ENCODE measurements at regions not wholly inside any gene's neighbourhood (a gene's known extent, or its start where the extent isn't known, plus 50 kb on each side); places are given as distances from the start of the nearest gene placed in this dataset.

DNA sequence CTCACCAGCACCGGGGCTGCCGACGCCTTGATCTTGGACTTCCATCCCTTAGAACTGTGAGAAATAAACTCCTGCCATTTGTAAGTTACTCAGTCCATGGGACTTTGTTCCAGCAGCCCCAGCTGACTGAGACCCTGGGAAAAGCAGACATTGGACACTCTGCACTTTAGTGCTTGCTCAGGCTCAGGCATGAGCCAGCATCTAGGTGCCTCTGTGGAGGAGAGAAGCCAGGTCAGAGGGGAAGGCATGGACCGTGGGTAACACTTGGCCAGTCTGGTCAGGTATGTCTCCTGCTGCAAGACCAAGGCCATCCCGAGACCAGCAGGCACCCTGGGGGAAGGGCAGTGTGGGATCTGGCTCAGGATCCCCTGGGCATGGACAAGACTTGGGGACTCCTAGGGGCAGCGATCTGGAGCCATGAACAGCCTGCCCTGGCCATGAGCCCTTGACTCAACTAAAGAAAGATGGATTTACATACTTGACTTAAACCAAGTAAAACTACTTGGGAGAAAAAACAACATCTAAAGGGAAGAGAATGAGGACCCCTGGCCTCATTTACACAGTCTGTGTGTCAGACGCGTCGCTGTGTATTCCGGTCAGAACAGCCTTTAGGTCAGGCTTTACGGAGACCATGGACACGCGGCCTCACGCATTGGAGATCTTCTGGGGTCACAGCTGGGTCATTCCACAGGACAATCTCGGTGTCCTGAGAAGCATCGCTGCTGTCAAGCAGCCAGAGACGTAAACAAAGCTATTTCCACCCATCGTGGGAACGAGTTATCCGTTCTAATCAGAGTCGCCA is 497.1 kb downstream of the BRD1 start:
- no peak for DNase-seq

DNA sequence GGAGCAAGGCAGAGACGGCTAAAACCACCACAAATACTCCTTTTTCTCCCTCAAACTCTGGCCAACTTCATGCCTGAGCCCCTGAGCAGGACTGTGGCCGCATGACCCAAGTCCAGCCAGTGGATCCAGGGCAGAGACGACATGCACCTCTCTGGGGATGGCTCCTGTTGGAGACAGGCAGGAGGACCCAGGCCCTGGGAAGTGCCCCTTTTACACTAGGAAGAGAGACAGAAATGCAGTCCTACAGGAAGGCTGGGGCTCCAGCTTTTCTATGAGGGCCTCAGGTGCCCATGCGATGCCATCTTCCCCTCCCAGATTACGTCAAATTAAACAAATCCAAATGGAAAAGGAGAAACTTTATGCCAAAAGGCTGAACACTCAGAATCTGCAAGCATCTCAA is 498.0 kb downstream of the BRD1 start:
- no peak for DNase-seq

DNA sequence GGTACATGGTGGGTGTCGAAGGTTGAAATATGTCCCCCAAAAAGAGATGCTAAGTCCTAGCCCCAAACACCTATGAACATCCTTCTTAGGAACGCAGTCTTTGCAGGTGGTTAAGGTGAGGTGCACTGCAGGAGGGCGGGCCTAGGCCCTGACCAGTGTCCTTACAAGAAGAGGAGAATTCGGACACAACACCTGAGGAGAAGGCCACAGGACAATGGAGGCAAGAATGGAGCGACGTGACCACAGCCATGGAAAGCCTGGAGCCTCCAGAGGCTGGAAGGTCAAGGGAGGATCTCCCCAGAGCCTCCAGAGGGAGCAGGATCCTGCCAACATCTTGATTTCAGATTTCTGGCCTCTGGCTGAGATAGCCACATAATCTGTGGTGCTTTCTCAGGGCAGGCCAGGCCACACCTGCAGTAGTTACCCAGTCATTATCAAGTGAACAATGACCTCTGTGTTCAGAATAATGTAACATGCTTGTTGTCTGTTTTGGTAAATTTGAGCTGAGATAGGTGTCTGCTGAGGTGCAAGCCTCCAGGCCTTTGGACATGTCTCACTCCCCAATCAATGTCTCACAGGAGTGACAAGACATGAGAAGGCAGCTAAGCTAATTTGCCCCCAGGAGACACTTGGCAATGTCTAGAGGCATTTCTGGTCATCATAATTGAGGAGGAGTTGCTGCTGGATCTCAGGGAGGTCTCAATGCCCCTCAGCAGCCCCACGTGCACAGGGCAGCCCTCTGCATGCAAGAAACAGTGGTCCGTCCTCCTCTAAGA is 498.9 kb downstream of the BRD1 start:
- no peak for DNase-seq

DNA sequence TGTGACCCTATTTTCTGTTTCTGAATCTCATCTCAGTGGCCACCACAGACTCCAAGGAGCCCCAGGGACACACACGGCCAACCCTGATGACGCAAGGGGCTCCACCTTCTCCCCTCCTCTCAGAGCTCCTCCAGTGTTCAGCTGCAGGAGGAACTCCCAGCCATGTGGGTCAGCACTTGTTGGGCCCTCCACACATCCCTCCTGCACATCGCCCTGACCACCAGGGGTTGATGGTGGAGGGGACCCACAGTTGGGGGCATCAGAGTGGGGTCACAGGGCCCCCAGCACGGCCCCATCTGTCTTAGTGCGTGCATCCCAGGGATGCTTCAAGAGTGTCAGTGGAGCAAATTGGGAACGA is 499.6 kb downstream of the BRD1 start:
- DNase-seq = no peak

DNA sequence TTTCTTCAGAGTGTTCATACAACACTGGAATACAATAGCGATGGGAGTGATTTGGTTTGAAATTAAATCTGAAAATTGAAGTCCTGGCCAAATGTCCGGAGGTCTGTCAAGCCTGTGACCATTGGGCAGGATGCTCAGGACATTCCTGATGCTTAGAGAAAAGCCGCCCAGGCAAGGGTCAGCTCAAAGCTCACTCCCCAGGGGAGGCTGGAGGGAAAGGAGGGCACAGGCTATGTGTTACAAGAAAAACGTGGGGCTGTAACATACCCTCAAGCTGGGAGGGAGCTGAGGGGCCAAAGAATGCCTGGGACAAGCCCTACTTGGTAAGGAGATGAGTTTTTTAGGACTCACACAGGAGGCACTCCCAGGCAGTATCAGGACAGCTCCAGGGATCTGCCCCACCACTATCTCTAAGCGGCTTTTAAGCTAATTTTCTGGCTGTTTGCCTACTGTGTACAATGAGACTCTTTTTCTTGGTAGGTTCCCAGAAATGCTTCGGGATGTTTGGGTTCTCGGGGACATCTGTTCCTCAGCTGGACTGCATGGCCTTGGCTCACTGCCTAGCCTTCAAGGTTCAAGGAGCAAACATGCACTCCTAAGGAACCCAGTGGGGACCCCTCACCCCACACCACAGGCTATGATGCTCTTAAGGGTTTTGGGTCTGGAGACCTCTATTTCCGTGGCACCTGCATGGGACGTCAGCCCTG is 500.1 kb downstream of the BRD1 start:
- DNase-seq = no peak

DNA sequence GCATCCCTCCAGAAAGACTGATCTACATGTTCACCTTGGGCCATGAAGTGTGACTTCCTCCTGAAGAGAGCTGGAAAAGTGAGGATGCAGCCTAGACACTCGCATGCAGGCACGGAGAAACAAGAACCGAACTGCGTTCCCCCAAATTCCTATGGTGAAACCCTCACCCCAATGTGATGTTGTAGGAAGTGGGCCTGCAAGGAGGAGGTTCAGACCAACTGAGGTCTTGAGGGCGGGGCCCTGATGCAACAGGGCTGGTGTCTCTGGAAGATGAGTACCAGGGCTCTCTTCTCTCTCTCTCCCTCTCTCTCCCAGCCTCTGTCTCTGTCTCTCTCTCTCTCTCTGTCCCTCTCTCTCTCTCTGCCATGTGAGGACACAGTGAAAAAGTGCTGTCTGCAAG is 501.1 kb downstream of the BRD1 start:
- DNase-seq = no peak

DNA sequence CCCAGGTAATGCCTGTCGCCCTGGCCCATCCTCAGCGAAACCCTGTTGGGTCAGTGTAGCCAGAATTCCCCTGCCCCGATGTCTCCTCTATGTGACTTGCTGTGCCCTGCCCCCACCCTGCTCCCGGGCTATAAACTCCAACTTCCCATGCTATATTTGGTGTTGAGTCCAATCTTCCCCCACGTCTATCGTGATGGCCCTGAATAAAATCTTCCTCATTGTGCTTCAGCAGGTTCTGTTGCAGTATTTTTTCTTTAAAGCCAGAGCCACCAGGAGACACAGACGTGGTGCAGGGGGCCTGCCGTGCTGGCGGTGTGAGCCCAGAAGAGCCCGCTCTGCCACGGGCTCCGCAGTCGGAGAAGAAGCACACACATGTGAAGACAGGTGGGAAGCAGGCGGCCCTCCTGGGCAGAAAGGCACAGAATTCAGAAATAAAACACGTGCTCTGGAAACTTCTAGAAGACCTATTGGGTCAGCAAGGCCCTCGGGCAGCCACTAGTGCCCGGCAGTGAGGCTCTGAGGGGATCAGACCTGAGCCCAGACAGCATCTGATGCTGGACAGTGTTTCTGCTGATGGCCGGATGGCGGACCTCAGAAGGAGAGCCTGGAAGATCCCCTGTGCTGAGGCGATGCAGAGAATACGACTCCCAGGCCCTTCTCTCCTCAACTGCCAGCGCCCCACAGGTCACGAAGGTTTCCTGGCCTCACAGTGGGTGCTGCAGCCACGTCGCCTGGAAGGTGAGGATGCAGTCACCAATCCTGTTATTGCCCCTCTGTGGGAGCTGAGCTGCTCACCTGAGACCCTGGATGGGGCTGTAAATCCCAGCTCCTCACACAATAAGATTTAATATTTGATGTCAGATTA is 501.9 kb downstream of the BRD1 start:
- DNase-seq = no peak

DNA sequence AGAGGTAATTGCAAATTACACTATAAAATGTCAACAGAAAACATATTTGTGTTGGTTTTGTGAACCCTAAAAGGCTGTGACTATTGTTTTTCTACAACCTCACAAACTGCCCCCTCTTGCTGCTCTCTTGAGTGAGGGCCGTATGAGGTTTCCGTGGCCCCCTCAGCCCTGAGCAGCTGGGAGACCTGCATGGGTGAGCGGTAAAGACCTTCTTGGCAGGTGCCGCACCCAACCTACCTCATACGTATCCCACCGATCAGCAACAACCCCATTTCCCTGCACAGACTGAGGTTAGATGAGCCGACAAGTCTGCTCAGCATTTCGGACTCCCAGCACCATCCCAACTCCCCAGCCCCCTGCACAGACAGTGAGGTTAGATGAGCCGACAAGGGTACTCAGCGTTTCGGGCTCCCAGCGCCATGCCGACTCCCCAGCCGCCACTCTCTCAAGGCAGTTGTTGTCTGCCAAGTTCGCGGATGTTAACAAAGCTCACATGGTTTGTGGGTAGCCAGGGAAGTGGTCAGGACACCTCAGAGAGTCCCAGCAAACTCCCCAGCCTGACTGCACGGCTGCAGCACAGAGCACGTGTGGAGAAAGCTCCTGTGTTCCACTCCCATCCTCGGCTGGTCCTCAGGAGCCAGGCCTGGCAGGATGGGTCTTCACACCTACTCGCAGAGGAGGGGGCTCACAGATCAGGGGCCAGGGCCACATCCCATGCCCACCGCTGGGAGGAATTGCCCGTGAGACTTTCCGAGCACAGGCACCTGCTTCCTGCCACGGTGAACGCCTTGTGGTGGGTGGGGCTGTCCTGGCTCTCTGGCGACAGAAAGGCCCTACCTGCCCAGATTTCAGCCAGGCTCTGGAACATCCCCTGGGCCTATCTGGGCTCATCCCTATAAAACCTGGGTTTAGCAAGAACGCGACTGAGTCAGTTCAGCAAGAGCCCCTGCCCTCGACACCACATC is 502.9 kb downstream of the BRD1 start:
- DNase-seq = peak in 1 of 2 donors; percentile 1

DNA sequence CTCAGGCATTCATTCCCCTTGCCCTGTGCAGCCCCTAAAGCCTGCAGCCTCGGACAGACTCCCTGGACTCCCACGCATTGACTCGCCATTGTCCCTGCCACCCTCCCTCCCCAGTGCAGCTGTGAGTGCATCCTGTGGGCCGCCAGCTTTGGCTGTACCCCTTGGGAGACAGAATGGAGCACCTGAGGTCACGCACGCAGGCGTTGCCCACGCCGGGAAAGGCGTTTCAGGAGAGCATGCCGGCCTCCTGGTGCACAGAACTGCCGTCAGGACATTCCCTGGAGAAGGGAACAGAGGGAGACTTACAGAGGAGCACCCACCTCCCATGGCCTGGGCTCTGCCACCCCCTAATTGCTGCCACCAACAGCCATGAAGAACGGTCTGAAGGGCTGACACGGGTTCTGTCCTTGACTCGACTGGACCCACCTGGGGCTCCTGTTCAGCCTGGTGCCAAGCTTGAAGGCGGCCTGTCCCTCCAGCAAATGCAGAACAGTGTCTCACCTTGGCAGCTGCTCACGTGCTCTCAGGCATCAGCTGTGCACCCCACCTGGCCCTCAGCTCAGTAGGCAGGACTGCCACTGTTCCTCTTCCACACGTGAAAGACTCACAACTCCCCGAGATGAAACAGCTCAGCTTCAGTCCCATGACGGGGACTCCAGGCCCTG is 503.8 kb downstream of the BRD1 start:
- no peak for DNase-seq

DNA sequence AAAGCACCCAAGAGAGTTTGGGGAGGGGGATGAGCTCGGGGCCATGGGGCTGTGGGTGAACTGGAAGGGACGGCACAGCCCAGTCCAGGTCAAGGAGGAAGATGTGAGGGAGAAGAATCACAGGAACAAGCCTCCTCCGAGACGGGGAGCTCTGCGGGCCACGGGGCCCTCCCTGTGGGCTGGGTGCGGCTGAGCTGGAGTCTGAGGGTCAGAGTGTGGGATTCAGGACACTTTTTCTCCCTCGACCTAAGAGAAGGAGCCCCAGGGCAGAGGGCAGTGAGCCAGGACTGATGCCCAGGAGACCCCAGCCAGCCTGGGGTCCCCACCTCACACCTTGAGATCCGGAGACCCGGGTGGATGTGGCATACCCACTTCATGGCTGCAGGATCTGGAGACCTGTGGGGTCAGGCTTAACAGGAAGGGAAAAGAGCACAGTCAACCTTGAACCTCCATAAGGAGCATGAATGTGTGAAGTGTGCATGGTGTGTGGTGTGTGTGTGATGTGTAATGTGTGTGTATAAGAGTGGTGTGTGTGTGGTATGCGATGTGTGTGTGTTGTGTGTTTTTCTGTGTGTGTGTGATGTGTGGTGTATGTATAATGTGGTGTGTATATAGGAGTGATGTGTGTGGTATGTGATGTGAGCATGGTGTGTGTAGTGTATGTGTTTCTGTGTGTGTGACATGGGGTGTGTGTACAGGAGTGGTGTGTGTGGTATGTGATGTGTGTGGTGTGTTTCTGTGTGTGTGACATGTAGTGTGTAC is 504.6 kb downstream of the BRD1 start:
- no peak for DNase-seq

DNA sequence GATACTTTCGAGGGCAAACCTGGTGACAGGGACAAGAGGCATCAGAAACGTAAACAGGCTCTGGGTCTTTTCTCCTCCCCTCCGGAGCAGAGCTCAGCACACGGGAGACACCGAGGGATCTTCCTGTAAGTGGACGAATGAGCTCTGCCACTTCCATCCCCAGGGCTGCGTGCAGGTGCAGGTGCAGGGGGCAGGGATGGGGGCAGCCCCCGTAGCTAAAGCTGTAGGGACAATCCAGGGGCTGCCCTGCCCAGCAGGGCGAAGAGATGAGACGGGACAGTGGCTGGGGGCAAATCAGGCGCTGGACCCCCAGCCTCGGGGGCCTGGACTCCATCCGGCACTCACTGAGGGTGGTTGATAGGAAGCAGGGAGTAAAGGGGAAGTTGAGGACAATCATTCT is 505.4 kb downstream of the BRD1 start:
- DNase-seq = no peak

DNA sequence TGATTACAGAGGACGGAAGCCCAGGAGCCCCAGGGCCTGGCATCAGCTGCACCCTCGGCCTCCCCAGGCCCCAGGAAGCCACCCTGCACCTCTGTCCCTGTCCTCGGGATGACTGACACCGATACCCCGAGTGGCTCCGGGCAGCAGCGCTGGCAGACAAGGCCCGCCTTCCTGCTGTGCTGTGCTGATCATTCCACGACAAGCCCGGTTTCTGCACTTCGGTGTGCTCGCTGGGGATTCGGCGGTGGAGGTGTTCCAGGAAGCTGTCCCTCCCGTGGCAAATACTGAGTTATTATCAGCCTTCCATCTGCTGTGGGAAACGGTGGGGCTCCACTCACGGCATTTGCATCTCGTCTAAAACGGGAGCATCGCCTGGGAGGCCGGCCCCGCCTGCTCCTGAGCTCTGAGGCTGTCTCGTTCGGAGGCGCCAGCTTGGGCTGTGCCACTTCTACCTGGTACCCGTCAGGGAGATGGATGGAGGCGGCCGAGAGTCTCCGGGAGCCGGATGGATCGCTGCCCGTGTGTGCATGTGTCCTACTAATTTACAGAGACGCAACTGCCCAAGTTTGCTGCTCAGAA is 506.1 kb downstream of the BRD1 start:
- no peak for DNase-seq

DNA sequence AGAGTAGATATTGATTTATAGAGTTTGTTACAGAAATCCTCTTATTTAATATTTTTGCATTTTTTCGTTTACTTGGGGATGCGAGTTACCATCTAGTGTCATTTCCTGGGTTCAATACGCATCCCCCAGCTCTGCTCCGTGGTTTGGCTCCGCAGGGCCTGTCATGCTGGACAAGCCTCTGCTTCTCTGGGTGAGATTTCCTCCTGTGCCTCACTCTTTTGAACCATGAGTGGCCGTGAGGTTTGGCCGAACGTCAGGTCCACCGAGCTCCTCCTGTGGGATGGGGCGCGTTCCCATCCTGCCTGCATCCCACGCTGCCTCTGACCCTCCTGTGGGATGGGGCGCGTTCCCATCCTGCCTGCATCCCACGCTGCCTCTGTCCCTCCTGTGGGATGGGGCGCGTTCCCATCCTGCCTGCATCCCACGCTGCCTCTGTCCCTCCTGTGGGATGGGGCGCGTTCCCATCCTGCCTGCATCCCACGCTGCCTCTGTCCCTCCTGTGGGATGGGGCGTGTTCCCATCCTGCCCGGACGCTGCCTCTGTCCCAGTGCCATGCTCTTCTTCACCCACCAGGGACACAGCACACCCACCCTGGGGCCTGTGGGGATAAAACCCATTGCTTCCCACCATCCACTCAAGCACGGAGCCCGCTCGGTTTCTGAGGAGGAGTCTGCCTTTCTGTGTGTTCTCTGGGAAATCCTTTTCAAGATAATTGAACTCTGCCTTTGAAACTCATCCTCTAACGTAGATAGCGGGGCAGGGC is 506.8 kb downstream of the BRD1 start:
- no peak for DNase-seq

DNA sequence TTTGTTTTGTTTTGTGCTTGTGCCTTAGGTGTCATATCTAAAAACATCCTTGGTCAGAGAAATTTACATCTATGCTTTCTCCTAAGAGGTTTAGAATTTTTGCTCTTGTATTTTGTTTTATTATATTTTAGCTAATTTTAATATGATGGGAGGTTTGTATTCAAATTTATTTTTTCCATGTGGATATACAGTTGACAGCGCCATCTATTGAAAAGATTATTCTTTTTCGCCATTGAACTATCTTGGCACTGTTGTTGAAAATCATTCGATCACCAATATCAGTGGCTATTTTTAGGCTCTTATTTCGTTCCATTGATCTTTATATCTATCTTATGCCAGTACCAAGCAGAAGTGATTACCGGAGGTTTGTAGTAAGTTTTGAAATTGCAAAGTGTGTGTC is 510.3 kb downstream of the BRD1 start:
- DNase-seq = no peak

DNA sequence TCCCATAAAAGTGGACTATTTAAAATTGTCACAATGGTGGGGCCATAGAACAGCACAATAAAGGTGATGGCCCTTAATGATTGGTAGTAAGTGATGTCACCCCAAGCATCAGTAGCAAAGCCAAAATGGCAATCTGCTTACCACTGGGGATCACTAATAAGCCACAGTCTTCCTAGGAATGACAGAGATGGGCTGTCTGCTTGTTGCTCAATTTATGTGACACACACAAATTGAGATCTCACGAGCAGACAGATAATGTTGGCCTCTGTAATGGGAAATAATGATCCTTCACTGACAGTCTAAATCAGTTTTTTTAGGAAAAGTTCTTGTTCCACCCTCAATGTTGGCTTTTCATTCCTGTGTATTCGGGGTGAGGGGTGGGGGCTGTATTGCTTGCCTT is 515.1 kb downstream of the BRD1 start:
- DNase-seq = no peak

DNA sequence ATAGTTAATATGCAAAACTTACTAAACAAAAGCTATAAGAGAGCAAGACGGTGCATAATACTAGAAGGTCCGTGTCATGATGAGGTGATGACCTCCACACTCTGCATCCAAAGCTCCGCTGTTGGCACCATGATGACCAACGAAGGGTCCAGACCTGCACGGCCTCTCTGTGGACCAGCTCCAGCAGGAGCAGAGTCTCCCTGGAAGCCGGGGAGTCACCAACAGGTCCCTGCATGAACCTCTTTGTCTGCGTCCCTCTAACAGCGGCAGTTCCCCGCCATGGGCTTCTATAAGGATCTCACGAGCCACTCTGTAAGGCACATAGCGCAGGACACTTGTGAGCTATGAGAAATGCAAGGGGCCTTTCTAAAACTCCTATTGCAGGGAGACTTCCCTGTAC is 517.3 kb downstream of the BRD1 start:
- DNase-seq = no peak

DNA sequence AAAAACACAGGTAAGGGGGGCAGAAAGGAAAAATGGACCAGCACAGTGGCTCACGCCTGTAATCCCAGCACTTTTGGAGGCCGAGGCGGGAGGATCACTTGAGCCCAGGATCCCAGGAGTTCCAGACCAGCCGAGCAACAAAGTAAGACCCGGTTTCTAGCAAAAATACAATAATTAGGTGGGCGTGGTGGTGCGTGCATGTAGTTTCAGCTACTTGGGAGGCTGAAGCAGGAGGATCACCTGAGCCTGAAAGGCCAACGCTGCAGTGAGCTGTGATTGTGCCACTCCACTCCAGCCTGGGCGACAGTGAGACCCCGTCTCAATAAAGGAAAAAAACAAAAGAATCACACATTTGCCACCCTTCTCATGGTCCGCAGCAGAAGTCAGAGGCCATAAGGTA is 519.4 kb downstream of the BRD1 start:
- no peak for DNase-seq

DNA sequence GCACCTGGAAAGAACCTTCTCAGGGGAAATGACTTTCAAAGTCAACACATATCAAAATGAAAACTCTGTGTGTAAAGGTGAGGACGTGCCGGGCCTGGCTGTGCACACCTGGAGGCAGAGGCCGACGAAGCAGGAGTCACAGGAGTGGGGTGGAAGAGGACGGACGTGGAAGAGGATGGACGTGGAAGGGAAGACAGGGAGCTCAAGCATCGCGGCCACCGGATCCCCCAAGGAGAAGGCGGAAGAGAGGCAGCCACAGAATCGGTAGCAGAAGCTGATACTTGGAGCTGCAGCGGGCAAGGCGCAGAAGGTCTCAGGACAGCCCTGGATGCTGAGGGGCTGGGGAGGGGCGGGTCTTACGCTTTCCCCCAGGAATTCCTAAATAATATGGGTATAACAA is 519.8 kb downstream of the BRD1 start:
- DNase-seq = no peak

DNA sequence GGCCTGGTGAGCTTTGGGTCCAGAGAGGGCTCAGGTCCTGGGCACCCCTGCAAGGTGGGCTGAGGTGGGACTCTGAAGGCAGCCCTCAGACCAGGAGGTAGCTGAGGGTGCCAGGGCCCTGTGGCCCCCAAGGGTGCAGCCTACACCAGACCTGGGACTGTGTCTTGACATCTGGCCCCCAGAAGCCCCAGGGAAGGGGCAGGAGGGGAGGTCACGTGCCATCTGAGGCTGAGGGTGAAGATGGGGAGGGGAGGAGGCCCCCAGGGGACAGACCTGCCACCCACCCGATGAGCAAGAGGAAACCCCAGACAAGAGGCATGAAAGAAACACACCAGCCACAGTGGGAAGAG is 520.2 kb downstream of the BRD1 start:
- no peak for DNase-seq
